ENCODE measurements at regions not wholly inside any gene's neighbourhood (a gene's known extent, or its start where the extent isn't known, plus 50 kb on each side); places are given as distances from the start of the nearest gene placed in this dataset.

GRCh38 chr5:54610197-54610944, 92.8 kb downstream of the SNX18 start:
- no peak for TF ChIP-seq CTCF (conservative IDR thresholded peaks at IDR 0.05; ENCODE audit: low read depth, low read length)
- DNase-seq (ENCODE audit: low read depth): peak; percentile 29
- H3K4me3 ChIP-seq (ENCODE audit: low read depth, low read length): no peak overlapping the region

- no peak for TF ChIP-seq CTCF (conservative IDR thresholded peaks at IDR 0.05; ENCODE audit: low read depth, low read length)
- peak; percentile 33 for DNase-seq (ENCODE audit: low read depth)
- no peak overlapping the region for H3K4me3 ChIP-seq (ENCODE audit: low read depth, low read length)
Measured at GRCh38 chr5:54608423-54609085, 91.0 kb downstream of the SNX18 start.

- no peak for TF ChIP-seq CTCF (conservative IDR thresholded peaks at IDR 0.05; ENCODE audit: low read depth, low read length)
- DNase-seq (ENCODE audit: low read depth): no peak
- no peak overlapping the region for H3K4me3 ChIP-seq (ENCODE audit: low read depth, low read length)
Measured at GRCh38 chr5:54607006-54607405, 89.4 kb downstream of the SNX18 start.

GRCh38 chr5:54603372-54603771, 85.8 kb downstream of the SNX18 start:
- peak; percentile 53 for DNase-seq (ENCODE audit: low read depth)
- no peak overlapping the region for H3K4me3 ChIP-seq (ENCODE audit: low read depth, low read length)
- TF ChIP-seq CTCF (conservative IDR thresholded peaks at IDR 0.05; ENCODE audit: low read depth, low read length): no peak

- TF ChIP-seq CTCF (conservative IDR thresholded peaks at IDR 0.05; ENCODE audit: low read depth, low read length): no peak
- H3K4me3 ChIP-seq (ENCODE audit: low read depth, low read length): no peak overlapping the region
- DNase-seq (ENCODE audit: low read depth): no peak
Measured at GRCh38 chr5:54602475-54602874, 84.9 kb downstream of the SNX18 start.

- no peak for DNase-seq (ENCODE audit: low read depth)
- no peak overlapping the region for H3K4me3 ChIP-seq (ENCODE audit: low read depth, low read length)
- no peak for TF ChIP-seq CTCF (conservative IDR thresholded peaks at IDR 0.05; ENCODE audit: low read depth, low read length)
Measured at GRCh38 chr5:54601411-54602230, 84.1 kb downstream of the SNX18 start.

Data from choroid plexus epithelial cell (primary cell).